ENCODE measurements at regions not wholly inside any gene's neighbourhood (a gene's known extent, or its start where the extent isn't known, plus 50 kb on each side); places are given as distances from the start of the nearest gene placed in this dataset.

GRCh38 chr17:53119773-53120172 lies 703.0 kb upstream of the KIF2B start:
- POLR2A ChIA-PET, result no interaction called here
- H3K27me3 Mint-ChIP-seq (ENCODE audit: insufficient read depth, unreplicated experiment), result no peaks in the 10 kb centered on the region
- H3K4me1 Mint-ChIP-seq (ENCODE audit: low read depth, unreplicated experiment), result no peaks in the 10 kb centered on the region
- Histone ChIP-seq H3K36me3 (ENCODE audit: control insufficient read depth, insufficient read depth, low read length) (no peaks in the 10 kb centered on the region), H3K9me3 (no peaks in the 10 kb centered on the region), H3K27me3 (replicated peaks; ENCODE audit: control insufficient read depth, insufficient read depth, low read length) (no peaks in the 10 kb centered on the region), H3K4me3 (ENCODE audit: low read depth, low read length) (no peak overlapping the region), H3K4me1 (no peaks in the 10 kb centered on the region)
- no peak for DNase-seq
- TF ChIP-seq, protein P1, sequence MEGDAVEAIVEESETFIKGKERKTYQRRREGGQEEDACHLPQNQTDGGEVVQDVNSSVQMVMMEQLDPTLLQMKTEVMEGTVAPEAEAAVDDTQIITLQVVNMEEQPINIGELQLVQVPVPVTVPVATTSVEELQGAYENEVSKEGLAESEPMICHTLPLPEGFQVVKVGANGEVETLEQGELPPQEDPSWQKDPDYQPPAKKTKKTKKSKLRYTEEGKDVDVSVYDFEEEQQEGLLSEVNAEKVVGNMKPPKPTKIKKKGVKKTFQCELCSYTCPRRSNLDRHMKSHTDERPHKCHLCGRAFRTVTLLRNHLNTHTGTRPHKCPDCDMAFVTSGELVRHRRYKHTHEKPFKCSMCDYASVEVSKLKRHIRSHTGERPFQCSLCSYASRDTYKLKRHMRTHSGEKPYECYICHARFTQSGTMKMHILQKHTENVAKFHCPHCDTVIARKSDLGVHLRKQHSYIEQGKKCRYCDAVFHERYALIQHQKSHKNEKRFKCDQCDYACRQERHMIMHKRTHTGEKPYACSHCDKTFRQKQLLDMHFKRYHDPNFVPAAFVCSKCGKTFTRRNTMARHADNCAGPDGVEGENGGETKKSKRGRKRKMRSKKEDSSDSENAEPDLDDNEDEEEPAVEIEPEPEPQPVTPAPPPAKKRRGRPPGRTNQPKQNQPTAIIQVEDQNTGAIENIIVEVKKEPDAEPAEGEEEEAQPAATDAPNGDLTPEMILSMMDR (IDR thresholded peaks at IDR 0.05; ENCODE audit: insufficient read depth in 1 of 2, low read depth in 1 of 2, low read length in 1 of 2, severe bottlenecking in 1 of 2, unreplicated experiment in 1 of 2), result no peak
- no peak overlapping the region for H3K27ac Mint-ChIP-seq (ENCODE audit: unreplicated experiment)
- H3K9me3 Mint-ChIP-seq (ENCODE audit: unreplicated experiment), result peaks cover 21% of the 10 kb centered on the region
- BruUV-seq (replicated peaks), result no TSS peak
- intact Hi-C loops (cut with micrococcal nuclease; ENCODE audit: unreplicated experiment), result no loop called here
- no peak overlapping the region for H3K4me3 Mint-ChIP-seq (ENCODE audit: unreplicated experiment)
- H3K36me3 Mint-ChIP-seq (ENCODE audit: insufficient read depth, unreplicated experiment), result no peaks in the 10 kb centered on the region
- CTCF ChIA-PET, result no interaction called here

GRCh38 chr17:53118948-53119347 lies 703.8 kb upstream of the KIF2B start:
- intact Hi-C loops (cut with micrococcal nuclease; ENCODE audit: unreplicated experiment), result no loop called here
- Mint-ChIP-seq H3K27ac (ENCODE audit: unreplicated experiment) (no peak overlapping the region), H3K36me3 (ENCODE audit: insufficient read depth, unreplicated experiment) (no peaks in the 10 kb centered on the region), H3K9me3 (ENCODE audit: unreplicated experiment) (peaks cover 21% of the 10 kb centered on the region), H3K27me3 (ENCODE audit: insufficient read depth, unreplicated experiment) (no peaks in the 10 kb centered on the region), H3K4me3 (ENCODE audit: unreplicated experiment) (no peak overlapping the region), H3K4me1 (ENCODE audit: low read depth, unreplicated experiment) (no peaks in the 10 kb centered on the region)
- H3K27me3 ChIP-seq (replicated peaks; ENCODE audit: control insufficient read depth, insufficient read depth, low read length), result no peaks in the 10 kb centered on the region
- TF ChIP-seq, protein P1 (IDR thresholded peaks at IDR 0.05; ENCODE audit: insufficient read depth in 1 of 2, low read depth in 1 of 2, low read length in 1 of 2, severe bottlenecking in 1 of 2, unreplicated experiment in 1 of 2), result no peak
- H3K36me3 ChIP-seq (ENCODE audit: control insufficient read depth, insufficient read depth, low read length), result no peaks in the 10 kb centered on the region
- no peak overlapping the region for H3K4me3 ChIP-seq (ENCODE audit: low read depth, low read length)
- H3K9me3 ChIP-seq, result no peaks in the 10 kb centered on the region
- ChIA-PET POLR2A (no interaction called here), CTCF (no interaction called here)
- DNase-seq, result no peak
- no TSS peak for BruUV-seq (replicated peaks)
- no peaks in the 10 kb centered on the region for H3K4me1 ChIP-seq

DNA sequence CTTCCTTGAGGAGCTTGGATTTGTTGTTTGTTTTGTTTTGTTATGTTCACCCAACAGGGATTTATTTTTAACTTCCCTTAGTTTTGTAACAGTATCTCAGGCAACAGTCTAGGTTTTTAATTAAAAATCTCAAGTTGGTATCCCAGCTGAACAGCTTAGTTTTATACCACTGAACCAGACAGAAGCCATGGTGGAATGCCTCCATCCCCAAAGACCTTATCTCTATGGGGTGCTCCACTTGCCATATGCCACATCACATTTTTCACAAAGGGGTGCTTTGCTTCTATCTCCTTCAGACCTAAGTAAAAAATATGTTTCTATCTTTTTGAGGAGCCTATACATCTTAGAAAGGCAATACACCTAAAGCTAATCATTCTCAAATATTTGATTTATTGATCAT lies 715.8 kb upstream of the KIF2B start:
- no peaks in the 10 kb centered on the region for H3K9me3 ChIP-seq
- CTCF ChIA-PET, result no interaction called here

More for the DNA sequence above, 715.8 kb upstream of the KIF2B start:
- Mint-ChIP-seq H3K4me3 (ENCODE audit: unreplicated experiment) (no peak overlapping the region), H3K9me3 (ENCODE audit: unreplicated experiment) (no peaks in the 10 kb centered on the region), H3K36me3 (ENCODE audit: insufficient read depth, unreplicated experiment) (no peaks in the 10 kb centered on the region), H3K27ac (ENCODE audit: unreplicated experiment) (no peak overlapping the region), H3K4me1 (ENCODE audit: low read depth, unreplicated experiment) (no peaks in the 10 kb centered on the region), H3K27me3 (ENCODE audit: insufficient read depth, unreplicated experiment) (peaks cover 5% of the 10 kb centered on the region)
- Histone ChIP-seq H3K36me3 (ENCODE audit: control insufficient read depth, insufficient read depth, low read length) (no peaks in the 10 kb centered on the region), H3K4me3 (ENCODE audit: low read depth, low read length) (no peak overlapping the region), H3K4me1 (no peaks in the 10 kb centered on the region), H3K27me3 (replicated peaks; ENCODE audit: control insufficient read depth, insufficient read depth, low read length) (no peaks in the 10 kb centered on the region)
- DNase-seq, result no peak
- no TSS peak for BruUV-seq (replicated peaks)
- intact Hi-C loops (cut with micrococcal nuclease; ENCODE audit: unreplicated experiment), result no loop called here
- TF ChIP-seq, protein P1 (IDR thresholded peaks at IDR 0.05; ENCODE audit: insufficient read depth in 1 of 2, low read depth in 1 of 2, low read length in 1 of 2, severe bottlenecking in 1 of 2, unreplicated experiment in 1 of 2), result no peak
- POLR2A ChIA-PET, result no interaction called here

Data from Caco-2 (cell line).